ENCODE measurements at regions not wholly inside any gene's neighbourhood (a gene's known extent, or its start where the extent isn't known, plus 50 kb on each side); places are given as distances from the start of the nearest gene placed in this dataset.
"Not testable (repeated sequence)": the region's sequence is repeated elsewhere in the genome, so short reads cannot be mapped to it uniquely, and the experiment has no call there.

- H3K27me3 Mint-ChIP-seq (ENCODE audit: low read depth): no peaks in the 10 kb centered on the region
- no peak for DNase-seq (ENCODE audit: low read depth, low spot score)
- TF ChIP-seq CTCF (conservative IDR thresholded peaks at IDR 0.05): no peak
- no peaks in the 10 kb centered on the region for H3K4me1 Mint-ChIP-seq
- no peak overlapping the region for H3K4me3 Mint-ChIP-seq
- H3K27ac Mint-ChIP-seq (ENCODE audit: unreplicated experiment): no peak overlapping the region
- H3K36me3 Mint-ChIP-seq (ENCODE audit: low read depth): no peaks in the 10 kb centered on the region
- H3K9me3 Mint-ChIP-seq: no peaks in the 10 kb centered on the region
These were observed 133.7 kb downstream of the PXDC1 start for GRCh38 chr6:3617681-3618311.

GRCh38 chr6:3617192-3617631 lies 134.3 kb downstream of the PXDC1 start:
- H3K27ac Mint-ChIP-seq (ENCODE audit: unreplicated experiment): no peak overlapping the region

GRCh38 chr6:3616565-3617176 lies 134.8 kb downstream of the PXDC1 start:
- no peaks in the 10 kb centered on the region for H3K27me3 Mint-ChIP-seq (ENCODE audit: low read depth)
- no peak overlapping the region for H3K27ac Mint-ChIP-seq (ENCODE audit: unreplicated experiment)
- H3K9me3 Mint-ChIP-seq: no peaks in the 10 kb centered on the region
- H3K36me3 Mint-ChIP-seq (ENCODE audit: low read depth): no peaks in the 10 kb centered on the region
- H3K4me1 Mint-ChIP-seq: no peaks in the 10 kb centered on the region
- TF ChIP-seq CTCF (conservative IDR thresholded peaks at IDR 0.05): no peak
- no peak for DNase-seq (ENCODE audit: low read depth, low spot score)
- no peak overlapping the region for H3K4me3 Mint-ChIP-seq

More at GRCh38 chr6:3617192-3617631, 134.3 kb downstream of the PXDC1 start:
- DNase-seq (ENCODE audit: low read depth, low spot score): no peak
- Mint-ChIP-seq H3K27me3 (ENCODE audit: low read depth) (no peaks in the 10 kb centered on the region), H3K9me3 (no peaks in the 10 kb centered on the region), H3K4me3 (no peak overlapping the region), H3K36me3 (ENCODE audit: low read depth) (no peaks in the 10 kb centered on the region), H3K4me1 (no peaks in the 10 kb centered on the region)
- TF ChIP-seq CTCF (conservative IDR thresholded peaks at IDR 0.05): no peak

GRCh38 chr6:3615391-3616380 lies 135.8 kb downstream of the PXDC1 start:
- Mint-ChIP-seq H3K4me3 (no peak overlapping the region), H3K4me1 (no peaks in the 10 kb centered on the region), H3K27ac (ENCODE audit: unreplicated experiment) (no peak overlapping the region), H3K36me3 (ENCODE audit: low read depth) (no peaks in the 10 kb centered on the region), H3K9me3 (no peaks in the 10 kb centered on the region), H3K27me3 (ENCODE audit: low read depth) (no peaks in the 10 kb centered on the region)
- no peak for TF ChIP-seq CTCF (conservative IDR thresholded peaks at IDR 0.05)
- no peak for DNase-seq (ENCODE audit: low read depth, low spot score)

GRCh38 chr6:3614918-3615317 lies 136.6 kb downstream of the PXDC1 start:
- Mint-ChIP-seq H3K36me3 (ENCODE audit: low read depth) (no peaks in the 10 kb centered on the region), H3K27ac (ENCODE audit: unreplicated experiment) (no peak overlapping the region), H3K27me3 (ENCODE audit: low read depth) (no peaks in the 10 kb centered on the region), H3K4me1 (no peaks in the 10 kb centered on the region), H3K9me3 (no peaks in the 10 kb centered on the region), H3K4me3 (no peak overlapping the region)
- no peak for TF ChIP-seq CTCF (conservative IDR thresholded peaks at IDR 0.05)
- DNase-seq (ENCODE audit: low read depth, low spot score): no peak

- not testable (repeated sequence) for H3K27ac Mint-ChIP-seq (ENCODE audit: unreplicated experiment); H3K4me3 Mint-ChIP-seq; H3K9me3 Mint-ChIP-seq; DNase-seq (ENCODE audit: low read depth, low spot score); H3K4me1 Mint-ChIP-seq; H3K36me3 Mint-ChIP-seq (ENCODE audit: low read depth); H3K27me3 Mint-ChIP-seq (ENCODE audit: low read depth)
These were observed 137.9 kb downstream of the PXDC1 start for GRCh38 chr6:3613565-3613964.
